Osteocyte (in vitro differentiated cells): ENCODE measurements at regions not wholly inside any gene's neighbourhood (a gene's known extent, or its start where the extent isn't known, plus 50 kb on each side); places are given as distances from the start of the nearest gene placed in this dataset.

ENCODE experiments used
- DNase-seq: peaks from one replicate; pipeline ENCODE4 v3.0.0; 2021; ENCODE audit warnings: mixed read lengths; ENCODE audit not compliant: unreplicated experiment; ENCODE audit errors: extremely low spot score
- H3K27ac Mint-ChIP-seq: one replicate; pipeline ENCODE4 v1.8.0; 2021; ENCODE audit warnings: mild to moderate bottlenecking, mixed read lengths; ENCODE audit not compliant: unreplicated experiment
- H3K27me3 Mint-ChIP-seq: one replicate; pipeline ENCODE4 v1.8.0; 2021; ENCODE audit warnings: mixed read lengths; ENCODE audit not compliant: unreplicated experiment
- H3K36me3 Mint-ChIP-seq: one replicate; pipeline ENCODE4 v1.8.0; 2021; ENCODE audit warnings: mixed read lengths; ENCODE audit not compliant: unreplicated experiment
- H3K4me1 Mint-ChIP-seq: one replicate; pipeline ENCODE4 v1.8.0; 2021; ENCODE audit warnings: mixed read lengths; ENCODE audit not compliant: unreplicated experiment
- H3K4me3 Mint-ChIP-seq: one replicate; pipeline ENCODE4 v1.8.0; 2021; ENCODE audit warnings: mild to moderate bottlenecking, moderate library complexity, mixed read lengths; ENCODE audit not compliant: unreplicated experiment
- H3K9me3 Mint-ChIP-seq: one replicate; pipeline ENCODE4 v1.8.0; 2021; ENCODE audit warnings: mixed read lengths; ENCODE audit not compliant: unreplicated experiment
- TF ChIP-seq, protein P1 (sequence below): fragments of 200-600 bp; sonication (generic); IDR thresholded peaks from 2 replicates; pipeline ENCODE4 v1.5.0; 2021; ENCODE audit warnings: antibody characterized with exemption, mild to moderate bottlenecking, moderate library complexity

DNA sequence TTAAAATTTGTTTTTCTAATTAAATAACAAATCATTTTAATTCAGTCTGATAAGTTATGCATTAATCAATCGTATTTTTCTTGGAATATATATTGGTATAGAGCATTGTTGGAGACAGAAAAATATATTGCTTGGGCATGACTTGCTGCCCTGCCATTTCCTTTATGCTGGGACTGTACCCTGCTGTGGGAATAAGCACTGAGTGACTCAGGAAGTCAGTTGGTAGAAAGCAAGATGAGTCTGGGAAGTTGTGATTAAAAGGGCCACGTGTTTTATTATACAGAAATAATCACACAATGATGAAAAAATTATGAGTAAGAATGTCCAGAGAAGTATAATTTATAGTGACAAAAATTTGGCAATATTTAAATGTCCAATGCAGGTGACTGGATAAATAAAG lies 139.5 kb downstream of the KIF18A start:
- TF ChIP-seq, protein P1, sequence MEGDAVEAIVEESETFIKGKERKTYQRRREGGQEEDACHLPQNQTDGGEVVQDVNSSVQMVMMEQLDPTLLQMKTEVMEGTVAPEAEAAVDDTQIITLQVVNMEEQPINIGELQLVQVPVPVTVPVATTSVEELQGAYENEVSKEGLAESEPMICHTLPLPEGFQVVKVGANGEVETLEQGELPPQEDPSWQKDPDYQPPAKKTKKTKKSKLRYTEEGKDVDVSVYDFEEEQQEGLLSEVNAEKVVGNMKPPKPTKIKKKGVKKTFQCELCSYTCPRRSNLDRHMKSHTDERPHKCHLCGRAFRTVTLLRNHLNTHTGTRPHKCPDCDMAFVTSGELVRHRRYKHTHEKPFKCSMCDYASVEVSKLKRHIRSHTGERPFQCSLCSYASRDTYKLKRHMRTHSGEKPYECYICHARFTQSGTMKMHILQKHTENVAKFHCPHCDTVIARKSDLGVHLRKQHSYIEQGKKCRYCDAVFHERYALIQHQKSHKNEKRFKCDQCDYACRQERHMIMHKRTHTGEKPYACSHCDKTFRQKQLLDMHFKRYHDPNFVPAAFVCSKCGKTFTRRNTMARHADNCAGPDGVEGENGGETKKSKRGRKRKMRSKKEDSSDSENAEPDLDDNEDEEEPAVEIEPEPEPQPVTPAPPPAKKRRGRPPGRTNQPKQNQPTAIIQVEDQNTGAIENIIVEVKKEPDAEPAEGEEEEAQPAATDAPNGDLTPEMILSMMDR, result no peak
- no peaks in the 10 kb centered on the region for H3K27me3 Mint-ChIP-seq
- H3K27ac Mint-ChIP-seq, result no peak overlapping the region
- no peaks in the 10 kb centered on the region for H3K36me3 Mint-ChIP-seq
- no peak overlapping the region for H3K4me3 Mint-ChIP-seq
- no peaks in the 10 kb centered on the region for H3K9me3 Mint-ChIP-seq
- no peaks in the 10 kb centered on the region for H3K4me1 Mint-ChIP-seq
- DNase-seq, result no peak

DNA sequence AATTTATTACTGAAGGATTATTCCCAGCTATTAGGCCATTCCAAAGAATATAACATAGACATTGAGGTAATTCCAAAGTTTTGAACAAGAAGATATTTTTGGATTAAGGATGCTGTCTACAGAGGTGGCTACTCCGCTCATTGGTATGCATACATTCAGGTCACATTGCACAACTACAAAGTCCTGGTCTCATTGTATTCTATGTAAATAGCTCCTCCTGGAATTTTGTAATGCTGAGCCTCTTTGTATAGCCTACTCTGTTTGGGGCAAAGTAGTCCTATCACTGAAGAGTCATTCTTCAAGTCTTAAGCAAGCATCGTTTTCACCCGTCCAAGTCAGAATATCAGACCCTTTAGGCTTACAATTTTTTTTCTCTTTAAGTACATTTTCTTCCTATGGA lies 142.4 kb downstream of the KIF18A start:
- TF ChIP-seq, protein P1, result no peak
- Mint-ChIP-seq H3K27me3 (no peaks in the 10 kb centered on the region), H3K9me3 (no peaks in the 10 kb centered on the region), H3K4me3 (no peak overlapping the region), H3K27ac (no peak overlapping the region), H3K36me3 (no peaks in the 10 kb centered on the region), H3K4me1 (no peaks in the 10 kb centered on the region)
- DNase-seq, result no peak

DNA sequence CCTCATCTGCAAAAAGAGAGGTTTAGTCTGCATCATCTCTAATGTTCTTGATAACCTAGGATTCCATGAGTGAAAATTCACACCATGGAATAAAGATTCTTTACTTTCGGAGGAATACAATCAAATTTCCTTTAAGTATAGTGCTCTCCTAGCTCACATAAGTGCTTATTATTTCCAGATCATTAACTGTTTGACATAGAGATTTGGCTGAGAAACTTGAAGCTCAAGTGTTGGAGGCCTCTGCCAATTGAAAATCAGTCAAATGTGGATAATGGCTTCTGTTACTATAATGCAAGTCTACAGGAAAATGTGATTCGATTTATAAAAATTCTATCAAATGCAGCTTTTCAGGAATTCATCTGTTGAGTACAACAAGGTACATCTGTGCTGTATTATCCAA lies 144.6 kb downstream of the KIF18A start:
- no peak overlapping the region for H3K4me3 Mint-ChIP-seq
- DNase-seq, result no peak
- TF ChIP-seq, protein P1, result no peak
- no peaks in the 10 kb centered on the region for H3K9me3 Mint-ChIP-seq
- no peak overlapping the region for H3K27ac Mint-ChIP-seq
- H3K4me1 Mint-ChIP-seq, result no peaks in the 10 kb centered on the region
- no peaks in the 10 kb centered on the region for H3K36me3 Mint-ChIP-seq
- H3K27me3 Mint-ChIP-seq, result no peaks in the 10 kb centered on the region

DNA sequence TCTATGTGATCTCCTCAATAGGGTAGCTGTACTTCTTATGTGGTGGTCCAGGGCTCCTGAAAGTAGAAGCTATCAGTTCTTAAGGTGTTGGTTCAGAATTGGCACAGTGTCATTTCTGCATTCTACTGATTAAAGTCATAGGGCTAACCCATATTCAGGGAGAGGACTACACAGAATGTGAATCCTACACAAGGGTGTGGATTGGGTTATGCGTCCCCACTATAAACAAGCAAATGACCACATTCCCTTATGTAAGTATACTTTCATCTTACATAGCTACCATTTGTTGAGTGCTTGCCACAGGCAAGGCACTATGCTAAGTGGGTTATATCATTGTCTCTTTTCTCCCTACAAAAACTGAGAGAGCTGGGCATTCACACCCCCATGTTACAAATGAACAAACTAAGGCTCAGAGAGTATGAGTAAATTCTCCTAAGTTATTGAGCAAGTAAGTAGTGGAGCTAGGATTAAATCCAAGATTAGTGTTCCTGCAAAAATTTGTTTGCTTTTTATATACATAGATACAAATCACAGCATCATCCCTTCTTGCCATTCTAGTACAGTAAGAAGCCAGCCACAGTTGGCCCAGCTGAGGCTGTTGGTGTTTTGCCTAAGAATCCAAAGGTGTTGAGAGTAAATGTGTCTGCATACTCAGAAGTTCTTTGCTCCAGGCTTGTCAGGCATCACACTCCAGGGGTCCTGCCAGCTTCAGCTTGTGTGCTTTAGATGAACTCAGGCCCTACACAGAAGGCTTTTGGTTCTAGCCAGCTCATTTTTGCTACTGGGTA lies 157.8 kb downstream of the KIF18A start:
- Mint-ChIP-seq H3K36me3 (no peaks in the 10 kb centered on the region), H3K27me3 (no peaks in the 10 kb centered on the region), H3K27ac (no peak overlapping the region), H3K4me3 (no peak overlapping the region), H3K9me3 (no peaks in the 10 kb centered on the region), H3K4me1 (no peaks in the 10 kb centered on the region)
- TF ChIP-seq, protein P1, result no peak
- no peak for DNase-seq

DNA sequence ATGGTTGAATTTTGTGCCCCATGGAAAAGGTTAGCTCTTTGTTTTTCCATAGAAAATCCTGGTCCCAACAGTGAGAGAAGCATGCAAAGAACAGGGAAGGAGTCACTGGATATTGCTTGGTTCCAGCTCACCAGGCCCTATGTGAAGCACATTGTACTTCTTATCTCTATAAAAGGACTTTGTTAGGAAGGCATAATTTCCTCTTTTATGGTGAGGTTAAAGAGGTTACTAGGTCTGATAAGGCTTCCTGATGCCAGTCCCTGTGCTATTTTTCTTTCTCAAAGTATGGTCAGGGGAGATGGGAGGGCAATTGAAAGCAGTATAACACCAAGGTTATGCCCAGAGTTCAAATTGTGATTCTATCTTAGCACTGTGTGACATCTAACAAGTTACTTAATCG lies 162.6 kb downstream of the KIF18A start:
- no peaks in the 10 kb centered on the region for H3K27me3 Mint-ChIP-seq
- no peak overlapping the region for H3K4me3 Mint-ChIP-seq
- no peak for DNase-seq
- no peak overlapping the region for H3K27ac Mint-ChIP-seq
- H3K9me3 Mint-ChIP-seq, result peaks cover 3% of the 10 kb centered on the region
- no peaks in the 10 kb centered on the region for H3K36me3 Mint-ChIP-seq
- TF ChIP-seq, protein P1, result no peak
- no peaks in the 10 kb centered on the region for H3K4me1 Mint-ChIP-seq
